ENCODE measurements at regions not wholly inside any gene's neighbourhood (a gene's known extent, or its start where the extent isn't known, plus 50 kb on each side); places are given as distances from the start of the nearest gene placed in this dataset.

GRCh38 chr16:17544304-17544703 lies 73.5 kb upstream of the XYLT1 start:
- no peak for DNase-seq (ENCODE audit: low read depth)
- H3K4me3 ChIP-seq (ENCODE audit: low read length), result no peak overlapping the region
- TF ChIP-seq CTCF (conservative IDR thresholded peaks at IDR 0.05; ENCODE audit: low read depth, low read length), result no peak

- no peak for TF ChIP-seq CTCF (conservative IDR thresholded peaks at IDR 0.05; ENCODE audit: low read depth, low read length)
- H3K4me3 ChIP-seq (ENCODE audit: low read length), result no peak overlapping the region
- no peak for DNase-seq (ENCODE audit: low read depth)
These were observed 72.3 kb upstream of the XYLT1 start for GRCh38 chr16:17543073-17543472.

- DNase-seq (ENCODE audit: low read depth), result no peak
- TF ChIP-seq CTCF (conservative IDR thresholded peaks at IDR 0.05; ENCODE audit: low read depth, low read length), result no peak
- no peak overlapping the region for H3K4me3 ChIP-seq (ENCODE audit: low read length)
These were observed 70.6 kb upstream of the XYLT1 start for GRCh38 chr16:17541324-17541723.

DNA sequence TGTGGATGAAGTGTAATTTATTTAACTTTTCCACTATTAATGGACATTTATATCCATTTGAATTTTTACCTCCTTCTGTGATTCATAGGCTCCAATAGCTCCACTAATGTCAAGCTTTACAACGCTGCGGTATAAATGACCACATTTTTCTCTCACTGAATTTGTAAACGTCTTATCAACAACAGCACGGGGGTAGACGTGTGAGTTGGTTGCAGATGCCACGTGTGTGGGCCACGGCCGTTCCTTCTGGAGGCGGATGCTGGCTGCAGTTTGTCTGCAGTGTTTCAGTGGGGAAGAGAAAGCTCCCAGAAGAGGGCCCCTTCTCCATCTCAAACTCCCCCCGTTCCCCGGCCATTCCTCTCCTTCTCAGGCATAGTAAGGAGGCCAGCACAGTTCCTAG lies 68.2 kb upstream of the XYLT1 start:
- no peak for TF ChIP-seq CTCF (conservative IDR thresholded peaks at IDR 0.05; ENCODE audit: low read depth, low read length)
- no peak for DNase-seq (ENCODE audit: low read depth)
- H3K4me3 ChIP-seq (ENCODE audit: low read length), result no peak overlapping the region

DNA sequence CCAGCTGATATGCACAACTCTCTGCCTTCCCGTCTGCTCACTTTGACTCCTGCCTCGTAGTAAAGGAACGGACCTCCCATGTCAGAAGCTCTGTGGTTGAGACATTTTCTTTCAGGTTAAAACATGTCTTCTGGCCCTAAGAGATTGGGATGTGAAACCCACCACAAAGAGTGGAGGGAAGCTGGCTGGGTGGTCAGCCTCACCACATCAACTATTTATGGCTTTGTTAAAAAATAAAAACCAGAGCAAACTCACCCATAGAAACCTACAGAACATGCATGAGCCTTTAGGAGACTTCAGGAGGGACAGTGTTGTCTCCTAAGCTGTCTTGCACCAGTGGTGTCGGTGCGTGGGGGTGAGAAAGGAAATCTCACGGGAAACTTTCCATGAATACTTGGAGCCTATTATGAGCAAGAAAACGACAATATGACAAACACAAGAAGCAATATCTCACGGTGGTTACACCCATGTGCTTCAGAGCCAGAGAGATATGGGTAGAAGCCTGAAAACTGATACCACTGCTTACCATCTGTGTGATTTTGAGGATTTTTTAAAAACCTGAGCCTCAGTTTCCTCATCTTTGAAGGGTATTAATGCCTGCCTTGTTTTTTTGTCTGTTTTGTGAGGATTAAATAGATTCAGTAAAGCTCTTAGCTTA lies 61.7 kb upstream of the XYLT1 start:
- no peak overlapping the region for H3K4me3 ChIP-seq (ENCODE audit: low read length)
- no peak for TF ChIP-seq CTCF (conservative IDR thresholded peaks at IDR 0.05; ENCODE audit: low read depth, low read length)
- no peak for DNase-seq (ENCODE audit: low read depth)

DNA sequence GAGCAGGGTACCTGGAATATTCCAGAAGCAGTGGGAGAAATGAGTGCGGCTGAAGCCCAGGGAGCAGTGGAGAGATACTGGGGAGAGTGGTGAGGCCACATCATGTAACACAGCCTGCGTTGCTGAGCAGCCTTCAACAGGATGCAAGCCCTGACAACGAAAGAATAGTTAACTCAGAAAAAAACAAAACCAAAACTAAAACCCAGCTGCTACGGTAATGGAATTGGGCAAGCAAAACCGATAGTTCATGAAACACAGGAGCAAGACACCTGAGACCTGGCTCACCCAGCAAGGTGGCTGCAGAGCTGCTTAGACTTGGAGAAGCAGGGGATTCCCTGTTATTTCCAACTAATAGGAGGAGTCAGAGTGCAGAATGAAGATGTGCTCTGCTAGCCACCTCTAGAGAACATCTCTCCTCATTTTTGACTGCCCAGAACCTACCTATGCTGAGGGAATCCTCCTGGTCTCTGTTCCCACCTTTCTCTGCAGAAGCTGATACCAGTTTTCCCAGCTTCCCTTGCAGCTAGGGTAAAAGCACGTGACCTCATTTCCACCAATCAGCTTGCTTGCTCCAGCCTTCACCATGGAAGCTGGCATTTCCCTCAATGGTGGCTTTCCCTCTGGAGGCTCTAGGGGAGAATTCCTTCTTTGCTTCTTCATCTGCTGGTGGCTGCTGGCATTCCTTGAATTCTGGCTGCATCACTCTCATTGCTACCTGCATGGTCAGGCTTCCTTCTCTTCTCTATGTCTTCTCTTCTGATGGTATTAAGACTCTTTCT lies 59.4 kb upstream of the XYLT1 start:
- no peak overlapping the region for H3K4me3 ChIP-seq (ENCODE audit: low read length)
- DNase-seq (ENCODE audit: low read depth), result no peak
- no peak for TF ChIP-seq CTCF (conservative IDR thresholded peaks at IDR 0.05; ENCODE audit: low read depth, low read length)
